CD4-positive, alpha-beta T cell (primary cell): ENCODE measurements at regions not wholly inside any gene's neighbourhood (a gene's known extent, or its start where the extent isn't known, plus 50 kb on each side); places are given as distances from the start of the nearest gene placed in this dataset.

Experiments used
- ATAC-seq: fragments of 200-7000 bp; cut with Tn5 transposase; one replicate; pipeline ENCODE4 v1.10.0; 2022; ENCODE audit warnings: mild to moderate bottlenecking; ENCODE audit not compliant: poor library complexity
- CTCF ChIA-PET: fragments of 350-600 bp; sonication (Branson Sonifier 250); formaldehyde crosslinking; loops from one replicate; lab custom pipeline; 2021; ENCODE audit warnings: antibody characterized with exemption, inconsistent platforms; lab: Charles Lee
- POLR2A ChIA-PET: fragments of 350-600 bp; sonication (Branson Sonifier 250); formaldehyde crosslinking; loops from one replicate; lab custom pipeline; 2021; ENCODE audit warnings: antibody characterized with exemption, inconsistent platforms; lab: Charles Lee
- DNase-seq, 14 experiments: peaks; one replicate each; pipeline ENCODE4 v3.0.0-alpha.2; 2013 to 2020; ENCODE audit warnings: mixed read lengths in 2 of 14
- H3K27ac ChIP-seq, 2 donors: one replicate each; pipeline versions ENCODE4 v1.5.1 to v1.7.0; 2013; ENCODE audit warnings: low read length in 2 of 2, low read depth in 1 of 2, mild to moderate bottlenecking in 1 of 2
- H3K27me3 ChIP-seq, 2 experiments: 1 replicate in 1 of 2; 2 replicates in 1 of 2; pipeline versions ENCODE4 v1.6.1 to v1.7.0; 2013; ENCODE audit warnings: low read length in 2 of 2, control low read depth in 1 of 2, mild to moderate bottlenecking in 1 of 2, moderate library complexity in 1 of 2; ENCODE audit not compliant: insufficient read depth in 2 of 2, control insufficient read depth in 1 of 2
- H3K36me3 ChIP-seq: one replicate; pipeline ENCODE4 v1.6.1; 2013; ENCODE audit warnings: low read length, control low read depth; ENCODE audit not compliant: insufficient read depth
- H3K4me1 ChIP-seq: one replicate; pipeline ENCODE4 v1.6.1; 2013; ENCODE audit warnings: low read length, control low read depth; ENCODE audit not compliant: insufficient read depth
- H3K4me3 ChIP-seq: one replicate; pipeline ENCODE4 v1.5.1; 2013; ENCODE audit warnings: mild to moderate bottlenecking, low read length, moderate library complexity
- H3K9me3 ChIP-seq, 2 experiments: 1 replicate in 1 of 2; 2 replicates in 1 of 2; pipeline versions ENCODE4 v1.6.1 to v1.7.0; 2013; ENCODE audit warnings: low read length in 2 of 2, mild to moderate bottlenecking in 2 of 2, control low read depth in 1 of 2, moderate library complexity in 1 of 2; ENCODE audit not compliant: control insufficient read depth in 1 of 2, insufficient read depth in 1 of 2
- H3K27ac Mint-ChIP-seq: one replicate; pipeline ENCODE4 v1.8.0; 2020; ENCODE audit warnings: mixed read lengths
- H3K27me3 Mint-ChIP-seq: one replicate; pipeline ENCODE4 v1.8.0; 2021; ENCODE audit warnings: mixed read lengths
- H3K36me3 Mint-ChIP-seq: one replicate; pipeline ENCODE4 v1.8.0; 2021; ENCODE audit warnings: low read depth, mixed read lengths
- H3K4me1 Mint-ChIP-seq: one replicate; pipeline ENCODE4 v1.8.0; 2021; ENCODE audit warnings: low read depth, mixed read lengths
- H3K4me3 Mint-ChIP-seq: one replicate; pipeline ENCODE4 v1.8.0; 2020; ENCODE audit warnings: mild to moderate bottlenecking, mixed read lengths
- H3K9me3 Mint-ChIP-seq: one replicate; pipeline ENCODE4 v1.8.0; 2020; ENCODE audit warnings: mixed read lengths
- intact Hi-C, 2 experiments: fragments of 100-400 bp; cut with DNase I in 1 of 2; cut with micrococcal nuclease in 1 of 2; formaldehyde crosslinking; loops; one replicate each; pipeline versions ENCODE4 v1.15.1 to v1.9.0; 2023 to 2025; cut with DNase I, micrococcal nuclease
- TF ChIP-seq, protein P1 (sequence below): fragments of 200-600 bp; IDR thresholded peaks from one replicate; pipeline ENCODE4 v1.8.0; 2022; ENCODE audit warnings: antibody characterized with exemption, mild to moderate bottlenecking

DNA sequence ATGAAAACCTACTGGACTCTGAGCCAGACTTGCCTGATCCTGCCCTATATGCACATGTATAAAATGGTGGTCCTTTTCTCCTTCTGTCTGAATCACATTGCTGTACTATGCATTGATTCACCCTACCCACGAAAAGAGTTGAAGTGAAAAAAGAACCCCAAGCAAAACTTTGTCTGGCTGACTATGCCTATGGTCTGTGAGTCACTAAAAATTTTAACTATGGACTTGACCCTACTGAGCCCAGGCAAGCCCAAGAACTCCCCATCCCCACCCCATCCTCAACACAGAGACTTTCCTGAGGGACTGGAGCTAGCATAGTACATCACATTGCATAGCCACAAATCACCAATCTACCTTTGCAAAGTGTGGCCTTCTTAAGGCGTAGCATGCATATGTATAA lies 116.6 kb upstream of the TENM3 start:
- no peak for ATAC-seq
- Histone ChIP-seq H3K4me1 (no peaks in the 10 kb centered on the region), H3K27me3 (no peaks in the 10 kb centered on the region), H3K36me3 (no peaks in the 10 kb centered on the region), H3K9me3 (peaks cover 5 to 11% of the 10 kb centered on the region in 2 experiments), H3K4me3 (no peak overlapping the region), H3K27ac (no peak overlapping the region)
- CTCF ChIA-PET, result no interaction called here
- no peak overlapping the region for H3K27ac Mint-ChIP-seq
- H3K4me1 Mint-ChIP-seq, result no peaks in the 10 kb centered on the region
- TF ChIP-seq, protein P1, sequence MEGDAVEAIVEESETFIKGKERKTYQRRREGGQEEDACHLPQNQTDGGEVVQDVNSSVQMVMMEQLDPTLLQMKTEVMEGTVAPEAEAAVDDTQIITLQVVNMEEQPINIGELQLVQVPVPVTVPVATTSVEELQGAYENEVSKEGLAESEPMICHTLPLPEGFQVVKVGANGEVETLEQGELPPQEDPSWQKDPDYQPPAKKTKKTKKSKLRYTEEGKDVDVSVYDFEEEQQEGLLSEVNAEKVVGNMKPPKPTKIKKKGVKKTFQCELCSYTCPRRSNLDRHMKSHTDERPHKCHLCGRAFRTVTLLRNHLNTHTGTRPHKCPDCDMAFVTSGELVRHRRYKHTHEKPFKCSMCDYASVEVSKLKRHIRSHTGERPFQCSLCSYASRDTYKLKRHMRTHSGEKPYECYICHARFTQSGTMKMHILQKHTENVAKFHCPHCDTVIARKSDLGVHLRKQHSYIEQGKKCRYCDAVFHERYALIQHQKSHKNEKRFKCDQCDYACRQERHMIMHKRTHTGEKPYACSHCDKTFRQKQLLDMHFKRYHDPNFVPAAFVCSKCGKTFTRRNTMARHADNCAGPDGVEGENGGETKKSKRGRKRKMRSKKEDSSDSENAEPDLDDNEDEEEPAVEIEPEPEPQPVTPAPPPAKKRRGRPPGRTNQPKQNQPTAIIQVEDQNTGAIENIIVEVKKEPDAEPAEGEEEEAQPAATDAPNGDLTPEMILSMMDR, result no peak
- H3K9me3 Mint-ChIP-seq, result peaks cover 19% of the 10 kb centered on the region
- H3K27me3 Mint-ChIP-seq, result no peaks in the 10 kb centered on the region
- POLR2A ChIA-PET, result no interaction called here
- H3K36me3 Mint-ChIP-seq, result no peaks in the 10 kb centered on the region
- H3K4me3 Mint-ChIP-seq, result no peak overlapping the region
- no peak for DNase-seq
- intact Hi-C loops, result no loop called here

DNA sequence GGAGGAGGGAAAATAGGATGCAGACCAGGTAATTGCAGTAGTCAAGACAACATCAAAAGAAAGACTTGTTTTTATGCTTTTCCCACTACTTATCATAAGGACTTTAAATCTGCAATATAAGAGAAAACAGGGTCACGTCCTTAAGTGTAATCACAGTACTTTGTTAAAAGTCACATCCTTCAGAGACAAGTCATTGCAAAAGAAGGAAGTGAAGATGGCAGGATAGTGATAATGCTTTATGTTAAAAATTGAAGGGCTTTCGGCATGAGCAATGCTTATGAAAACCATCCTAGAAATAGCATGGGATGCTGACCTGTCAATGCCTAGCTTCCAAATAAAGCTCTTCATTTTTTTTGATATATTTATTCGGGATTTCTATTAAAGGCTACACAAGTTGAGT lies 110.2 kb upstream of the TENM3 start:
- H3K9me3 Mint-ChIP-seq, result no peaks in the 10 kb centered on the region
- POLR2A ChIA-PET, result no interaction called here

DNA sequence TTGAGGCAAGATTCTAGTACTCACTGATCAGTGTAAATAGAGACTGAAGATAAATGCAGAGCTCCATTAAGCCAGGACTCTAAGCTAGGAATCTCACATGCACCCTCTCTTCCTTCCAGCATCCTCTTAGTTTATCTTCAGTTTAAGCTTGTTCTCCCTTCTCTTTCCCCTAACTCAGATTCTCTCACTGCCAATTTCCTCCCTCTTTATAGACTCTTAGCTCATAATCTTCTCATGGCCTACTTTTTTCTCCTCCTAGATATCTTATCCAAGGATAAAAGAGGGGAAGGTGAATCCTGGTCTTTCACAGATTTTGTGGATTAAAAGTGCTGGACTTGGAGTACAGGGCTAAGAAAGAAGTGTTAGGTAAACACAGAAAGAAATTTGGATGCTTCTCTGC lies 108.9 kb upstream of the TENM3 start:
- Mint-ChIP-seq H3K27ac (no peak overlapping the region), H3K36me3 (no peaks in the 10 kb centered on the region), H3K9me3 (no peaks in the 10 kb centered on the region), H3K4me1 (no peaks in the 10 kb centered on the region), H3K4me3 (no peak overlapping the region), H3K27me3 (peaks cover 31% of the 10 kb centered on the region)
- ChIA-PET POLR2A (no interaction called here), CTCF (no interaction called here)
- H3K9me3 ChIP-seq, result no peaks in the 10 kb centered on the region
- intact Hi-C loops, result no loop called here
- ATAC-seq (no peak), DNase-seq (no peak)
- no peaks in the 10 kb centered on the region for H3K4me1 ChIP-seq
- no peaks in the 10 kb centered on the region for H3K36me3 ChIP-seq
- no peaks in the 10 kb centered on the region for H3K27me3 ChIP-seq
- TF ChIP-seq, protein P1, result no peak
- H3K27ac ChIP-seq, result no peak overlapping the region
- no peak overlapping the region for H3K4me3 ChIP-seq

More for the DNA sequence above, 110.2 kb upstream of the TENM3 start:
- TF ChIP-seq, protein P1, result no peak
- Histone ChIP-seq H3K9me3 (no peaks in the 10 kb centered on the region), H3K4me1 (no peaks in the 10 kb centered on the region), H3K27me3 (no peaks in the 10 kb centered on the region), H3K27ac (no peak overlapping the region), H3K36me3 (no peaks in the 10 kb centered on the region), H3K4me3 (no peak overlapping the region)
- intact Hi-C loops, result no loop called here
- no peak overlapping the region for H3K4me3 Mint-ChIP-seq
- CTCF ChIA-PET, result no interaction called here
- ATAC-seq, result no peak
- no peak overlapping the region for H3K27ac Mint-ChIP-seq
- no peaks in the 10 kb centered on the region for H3K36me3 Mint-ChIP-seq
- no peak for DNase-seq
- peaks cover 25% of the 10 kb centered on the region for H3K27me3 Mint-ChIP-seq
- no peaks in the 10 kb centered on the region for H3K4me1 Mint-ChIP-seq
